GM12878 (cell line): ENCODE measurements at regions not wholly inside any gene's neighbourhood (a gene's known extent, or its start where the extent isn't known, plus 50 kb on each side); places are given as distances from the start of the nearest gene placed in this dataset.

Experiments used
- ATAC-seq: fragments of 200-7000 bp; cut with Tn5 transposase; 3 replicates; pipeline ENCODE4 v1.9.1; 2020; ENCODE audit warnings: mild to moderate bottlenecking, moderate library complexity
- BruUV-seq: library from RNA; stranded (reverse); fragments of 400-500 nt; replicated peaks from 2 replicates; lab custom pipeline; 2021; lab: Mats Ljungman, UMichigan
- CTCF ChIA-PET: fragments of 300-600 bp; sonication (Branson Sonifier 250); formaldehyde crosslinking; extraction: SDS; loops from one replicate; lab custom pipeline; 2021; ENCODE audit warnings: inconsistent platforms; lab: Yijun Ruan, JAX
- POLR2A ChIA-PET: fragments of 350-600 bp; formaldehyde crosslinking; extraction: SDS; loops from one replicate; lab custom pipeline; 2021; ENCODE audit warnings: inconsistent platforms; lab: Charles Lee
- RAD21 ChIA-PET: fragments of 300-600 bp; sonication (Branson Sonifier 250); formaldehyde crosslinking; loops from one replicate; lab custom pipeline; 2023; ENCODE audit warnings: antibody characterized with exemption; ENCODE audit not compliant: unreplicated experiment; lab: Charles Lee
- SMC1A ChIA-PET: fragments of 300-600 bp; sonication (Branson Sonifier 250); formaldehyde crosslinking; loops from one replicate; lab custom pipeline; 2023; ENCODE audit not compliant: unreplicated experiment, uncharacterized antibody; lab: Charles Lee
- DNase-seq: peaks from one replicate; pipeline ENCODE4 v3.0.0-alpha.2; 2011; ENCODE audit warnings: low read depth, low spot score
- FAIRE-seq: peaks from 3 replicates; lab custom pipeline; 2011; peaks lifted over from hg19 to GRCh38; lab: Jason Lieb, UNC
- H2AFZ ChIP-seq: 2 replicates; pipeline ENCODE4 v1.6.0; 2011; ENCODE audit warnings: low read depth, low read length, control low read depth; ENCODE audit not compliant: control insufficient read depth
- H3K27ac ChIP-seq: 2 replicates; pipeline ENCODE4 v1.5.1; 2011; ENCODE audit warnings: control low read depth; ENCODE audit not compliant: control insufficient read depth, insufficient read depth
- H3K27me3 ChIP-seq, 2 experiments: replicated peaks in 1 of 2; 2 replicates each; pipeline versions ENCODE4 v1.6.0 to v1.6.1; 2011; ENCODE audit warnings: low read length in 1 of 2; ENCODE audit not compliant: control insufficient read depth in 2 of 2, insufficient read depth in 2 of 2
- H3K36me3 ChIP-seq, 2 experiments: 2 replicates each; pipeline ENCODE4 v1.5.1; 2011; ENCODE audit warnings: low read length in 1 of 2; ENCODE audit not compliant: control insufficient read depth in 2 of 2, insufficient read depth in 2 of 2
- H3K4me1 ChIP-seq: 2 replicates; pipeline ENCODE4 v1.6.1; 2011; ENCODE audit warnings: mild to moderate bottlenecking, low read length, moderate library complexity, mixed read lengths; ENCODE audit not compliant: control insufficient read depth, insufficient read depth
- H3K4me2 ChIP-seq: 2 replicates; pipeline ENCODE4 v1.6.0; 2011; ENCODE audit warnings: control low read depth; ENCODE audit not compliant: control insufficient read depth, insufficient read depth
- H3K4me3 ChIP-seq: fragments of 200-600 bp; sonication (generic); 2 replicates; pipeline ENCODE4 v1.5.1; 2016
- H3K79me2 ChIP-seq: 2 replicates; pipeline ENCODE4 v1.6.0; 2011; ENCODE audit warnings: low read length; ENCODE audit not compliant: control insufficient read depth, insufficient read depth
- H3K9ac ChIP-seq: 2 replicates; pipeline ENCODE4 v1.8.0; 2011; ENCODE audit warnings: low read length, control low read depth, mixed read lengths; ENCODE audit not compliant: control insufficient read depth, insufficient read depth
- H3K9me3 ChIP-seq: replicated peaks from 3 replicates; pipeline ENCODE4 v1.5.1; 2011; ENCODE audit warnings: mild to moderate bottlenecking, low read length; ENCODE audit not compliant: control insufficient read depth, insufficient read depth
- H4K20me1 ChIP-seq: 2 replicates; pipeline ENCODE4 v1.6.0; 2011; ENCODE audit not compliant: control insufficient read depth, insufficient read depth
- ATF7 ChIP-seq: fragments of 450-650 bp; IDR thresholded peaks from 2 replicates; pipeline ENCODE4 v1.6.1; 2016; ENCODE audit warnings: low read depth, mild to moderate bottlenecking
- BHLHE40 ChIP-seq, 2 experiments: fragments of 450-650 bp in 1 of 2; IDR thresholded peaks; 2 replicates each; pipeline ENCODE4 v1.6.1; 2011 to 2017; ENCODE audit warnings: low read depth in 2 of 2, borderline replicate concordance in 1 of 2, improper control_type of control experiment in 1 of 2, low read length in 1 of 2, mild to moderate bottlenecking in 1 of 2
- CTCF ChIP-seq, 3 experiments: IDR thresholded peaks in 2 of 3; conservative IDR thresholded peaks in 1 of 3; 2 replicates each; pipeline ENCODE4 v1.5.1; 2011; ENCODE audit warnings: low read depth in 3 of 3, low read length in 3 of 3, mild to moderate bottlenecking in 3 of 3, control low read depth in 2 of 3, moderate library complexity in 2 of 3, inconsistent platforms in 1 of 3, mixed read lengths in 1 of 3; ENCODE audit not compliant: control insufficient read depth in 2 of 3, insufficient read depth in 1 of 3; ENCODE audit errors: extremely low read depth in 1 of 3
- ESRRA ChIP-seq: IDR thresholded peaks from 2 replicates; pipeline ENCODE4 v1.6.1; 2012; ENCODE audit warnings: mild to moderate bottlenecking, low read length, improper control_type of control experiment
- EZH2 ChIP-seq: IDR thresholded peaks from 2 replicates; pipeline ENCODE4 v1.6.1; 2012; ENCODE audit warnings: low read depth, mild to moderate bottlenecking, control low read depth, inconsistent platforms, low read length, borderline replicate concordance; ENCODE audit not compliant: control insufficient read depth
- FOXM1 ChIP-seq: IDR thresholded peaks from 2 replicates; pipeline ENCODE4 v1.6.1; 2012; ENCODE audit warnings: low read depth, mild to moderate bottlenecking, inconsistent platforms, low read length, moderate library complexity
- NBN ChIP-seq: fragments of 450-650 bp; IDR thresholded peaks from 2 replicates; pipeline ENCODE4 v1.6.1; 2016
- POLR2AphosphoS2 ChIP-seq: IDR thresholded peaks from 2 replicates; pipeline ENCODE4 v1.6.1; 2011; ENCODE audit warnings: low read depth, mild to moderate bottlenecking, low read length, improper control_type of control experiment, moderate library complexity
- REST ChIP-seq: IDR thresholded peaks from 2 replicates; pipeline ENCODE4 v1.6.1; 2012; ENCODE audit warnings: mild to moderate bottlenecking, low read depth, low read length
- SKIL ChIP-seq: fragments of 450-650 bp; IDR thresholded peaks from 2 replicates; pipeline ENCODE4 v1.6.1; 2017; ENCODE audit warnings: mild to moderate bottlenecking, low read depth, inconsistent platforms; ENCODE audit not compliant: poor library complexity, severe bottlenecking
- SP1 ChIP-seq: IDR thresholded peaks from one replicate; pipeline ENCODE4 v1.6.1; 2011; ENCODE audit warnings: low read depth, low read length
- STAT1 ChIP-seq: fragments of 450-650 bp; conservative IDR thresholded peaks from 2 replicates; pipeline ENCODE4 v1.6.1; 2014; ENCODE audit warnings: antibody characterized with exemption, mild to moderate bottlenecking
- TCF3 ChIP-seq: IDR thresholded peaks from 2 replicates; pipeline ENCODE4 v1.6.1; 2012; ENCODE audit warnings: low read depth, mild to moderate bottlenecking, low read length, borderline replicate concordance; ENCODE audit not compliant: insufficient read depth
- YY1 ChIP-seq: IDR thresholded peaks from 2 replicates; pipeline ENCODE4 v1.6.1; 2011; ENCODE audit warnings: low read depth, mild to moderate bottlenecking, low read length
- ZBTB33 ChIP-seq: fragments of 450-650 bp; IDR thresholded peaks from 2 replicates; pipeline ENCODE4 v1.6.1; 2017; ENCODE audit warnings: mild to moderate bottlenecking
- ZNF207 ChIP-seq: fragments of 450-650 bp; IDR thresholded peaks from 2 replicates; pipeline ENCODE4 v1.6.1; 2014; ENCODE audit warnings: antibody characterized with exemption, mild to moderate bottlenecking, borderline replicate concordance
- WGBS: methylation state at CpG from one replicate; pipeline ENCODE4 v1.1.6; 2016; ENCODE audit warnings: low lambda C conversion rate; ENCODE audit not compliant: insufficient replicate concordance, insufficient coverage; ENCODE audit errors: missing lambda C conversion rate; 5-methylcytosine and 5-hydroxymethylcytosine counted together
- in situ Hi-C: fragments of 300-500 bp; cut with MboI; formaldehyde crosslinking; loops from 9 replicates; pipeline ENCODE4 v1.14.3; 2018; ENCODE audit warnings: mixed read lengths
- intact Hi-C: fragments of 100-400 bp; cut with micrococcal nuclease; formaldehyde crosslinking; loops from one replicate; pipeline ENCODE4 v1.14.2; 2022; ENCODE audit not compliant: unreplicated experiment

GRCh38 chr7:39829028-39829427 lies 121.0 kb upstream of the CDK13 start:
- BruUV-seq = no TSS peak
- intact Hi-C loops = no loop called here
- Histone ChIP-seq H3K4me2 (no peak overlapping the region), H3K9ac (no peak overlapping the region), H4K20me1 (no peaks in the 10 kb centered on the region), H2AFZ (no peak overlapping the region), H3K36me3 (no peaks in the 10 kb centered on the region), H3K27ac (no peak overlapping the region), H3K4me3 (no peak overlapping the region), H3K79me2 (no peaks in the 10 kb centered on the region), H3K9me3 (no peaks in the 10 kb centered on the region), H3K27me3 (peaks cover 0 to 7% of the 10 kb centered on the region in 2 experiments; a peak in 3 of 4 replicates), H3K4me1 (no peaks in the 10 kb centered on the region)
- in situ Hi-C loops = no loop called here
- no peak for DNase-seq
- ATAC-seq = no peak
- whole genome bisulfite sequencing = 44% methylated on average over 2 of the region's 2 CpGs
- ChIA-PET POLR2A (no interaction called here), SMC1A (interaction anchor here (0.6 kb wide), 1 partner anchor 1937 kb away, joined by 3 read pairs; no protein-coding TSS in a partner anchor), CTCF (interaction anchor here (1.5 kb wide), 1 partner anchor 19 kb away, joined by 3 read pairs; no protein-coding TSS in a partner anchor), RAD21 (no interaction called here)
- FAIRE-seq = no peak
- TF ChIP-seq TCF3 (no peak), BHLHE40 (IDR thresholded peaks at IDR 0.05; ENCODE audit: borderline replicate concordance in 1 of 2, low read depth in 2 of 2, low read length in 1 of 2) (no peak), SKIL (no peak), ZBTB33 (no peak), EZH2 (no peak), REST (no peak), YY1 (no peak), ATF7 (no peak), ZNF207 (no peak), FOXM1 (no peak), ESRRA (no peak), STAT1 (no peak), SP1 (no peak), POLR2AphosphoS2 (no peak), CTCF (IDR thresholded peaks at IDR 0.05 in 2 of 3, conservative IDR thresholded peaks at IDR 0.05 in 1 of 3; ENCODE audit: control insufficient read depth in 2 of 3, extremely low read depth in 1 of 3, insufficient read depth in 1 of 3, low read depth in 3 of 3, low read length in 3 of 3) (no peak), NBN (no peak)
